ENCODE measurements at regions not wholly inside any gene's neighbourhood (a gene's known extent, or its start where the extent isn't known, plus 50 kb on each side); places are given as distances from the start of the nearest gene placed in this dataset.
"Not testable (repeated sequence)": the region's sequence is repeated elsewhere in the genome, so short reads cannot be mapped to it uniquely, and the experiment has no call there.

- FAIRE-seq = no peak
These were observed 264.7 kb upstream of the ZRANB2 start for GRCh38 chr1:71345491-71345890.

GRCh38 chr1:71343686-71344416, 263.0 kb upstream of the ZRANB2 start:
- no peak for FAIRE-seq

GRCh38 chr1:71339238-71339637, 258.4 kb upstream of the ZRANB2 start:
- FAIRE-seq = no peak

DNA sequence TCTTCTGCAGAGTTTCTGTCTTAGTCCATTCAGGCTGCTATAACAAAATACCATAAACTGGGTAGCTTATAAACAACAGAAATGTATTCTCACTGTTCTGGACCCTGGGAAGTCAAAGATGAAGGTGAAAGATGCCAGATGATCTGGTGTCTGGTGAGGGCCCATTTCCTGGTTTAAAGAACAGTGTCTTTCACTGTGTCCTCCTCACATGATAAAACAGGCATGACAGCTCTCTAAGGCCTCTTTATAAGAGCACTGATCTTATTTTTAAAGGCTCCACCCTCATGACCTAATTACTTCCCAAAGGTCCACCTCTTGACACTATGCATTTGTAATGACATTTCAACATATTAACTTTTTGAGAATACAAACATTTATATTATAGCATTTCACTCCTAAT, 250.2 kb upstream of the ZRANB2 start:
- FAIRE-seq = no peak

DNA sequence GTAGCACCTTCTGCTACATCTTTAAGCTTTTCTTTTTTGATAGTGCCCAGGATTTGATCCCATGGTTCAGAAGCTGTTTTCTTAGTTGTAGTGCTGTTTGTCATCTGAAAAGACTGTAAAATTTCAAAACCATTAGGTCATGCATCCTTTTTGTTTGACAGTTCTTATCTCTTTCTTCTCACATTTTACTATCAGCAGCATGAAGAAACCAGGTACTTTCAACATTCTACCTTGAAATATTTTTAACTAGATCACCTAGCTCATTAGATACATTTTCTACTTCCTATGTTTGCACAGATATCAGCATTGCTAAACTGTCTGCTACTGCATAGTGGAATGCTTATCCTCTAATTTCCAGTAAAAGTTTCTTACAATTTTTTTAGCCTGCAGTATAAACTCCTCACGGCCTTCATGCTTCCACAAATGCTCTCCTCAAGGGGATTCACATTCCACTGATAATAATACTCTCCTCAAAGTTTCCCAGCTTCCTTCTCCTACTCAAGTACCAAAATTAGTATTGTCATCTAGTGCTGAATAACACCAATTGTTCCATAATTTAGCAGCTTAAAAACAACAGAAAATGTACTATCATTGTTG, 243.9 kb upstream of the ZRANB2 start:
- no peak for FAIRE-seq

DNA sequence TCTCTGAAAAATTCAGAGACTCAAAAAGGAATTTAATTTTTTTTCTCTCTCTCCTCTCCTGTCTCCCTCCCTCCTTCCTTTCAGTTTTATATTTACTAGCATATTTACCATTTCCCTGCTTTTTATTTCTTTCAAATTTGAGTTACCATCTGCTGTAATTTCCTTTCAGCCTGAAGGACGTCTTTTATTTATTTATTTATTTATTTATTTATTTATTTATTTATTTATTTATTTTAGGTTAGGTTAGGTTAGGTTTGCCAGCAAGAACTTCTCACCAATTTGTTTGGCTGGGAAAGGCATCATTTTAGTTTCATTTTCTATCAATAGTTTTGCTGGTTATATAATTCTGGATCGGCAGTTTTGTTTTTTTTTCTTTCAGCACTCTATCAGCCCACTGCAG, 231.7 kb upstream of the ZRANB2 start:
- FAIRE-seq = no peak

GRCh38 chr1:71311376-71311775, 230.5 kb upstream of the ZRANB2 start:
- no peak for FAIRE-seq

- no peak for FAIRE-seq
These were observed 226.6 kb upstream of the ZRANB2 start for GRCh38 chr1:71307451-71307850.

DNA sequence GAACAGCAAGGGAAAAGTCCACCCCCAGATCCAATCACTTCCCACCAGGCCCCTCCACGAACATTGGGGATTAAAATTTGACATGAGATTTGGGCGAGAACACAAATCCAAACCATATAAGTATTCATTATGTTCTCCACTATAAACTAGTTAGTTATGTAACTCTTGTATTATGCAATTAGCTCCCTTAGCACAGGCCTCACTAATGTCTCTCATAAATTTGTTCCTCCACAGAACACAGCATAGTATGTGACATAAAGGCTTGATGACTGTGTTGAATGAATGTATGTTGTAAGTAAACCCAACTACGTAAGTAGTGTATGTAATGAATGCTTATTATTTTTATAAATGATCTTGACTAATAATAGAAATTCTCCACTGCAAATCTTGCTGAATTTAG, 223.3 kb upstream of the ZRANB2 start:
- FAIRE-seq = no peak

GRCh38 chr1:71303617-71304041, 222.8 kb upstream of the ZRANB2 start:
- FAIRE-seq = no peak

DNA sequence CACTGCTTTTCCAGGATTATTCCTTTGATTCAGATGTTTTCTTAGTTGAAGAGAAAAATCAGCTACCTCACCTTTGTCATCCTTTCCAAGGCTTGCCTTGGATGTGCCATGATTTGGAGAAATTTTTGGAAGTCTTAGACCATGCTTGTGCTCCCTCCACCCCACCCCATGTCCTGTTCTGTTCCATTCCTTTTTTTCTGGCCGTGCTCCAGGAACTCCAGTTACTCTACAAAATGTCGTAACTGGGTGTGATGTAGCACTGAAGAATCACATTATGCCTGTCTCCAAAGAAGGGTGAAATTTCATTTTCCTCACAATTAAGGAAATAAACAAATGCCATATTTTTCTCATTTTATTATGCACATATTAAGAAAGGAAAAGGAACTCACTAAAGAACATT, 217.8 kb upstream of the ZRANB2 start:
- FAIRE-seq = no peak

DNA sequence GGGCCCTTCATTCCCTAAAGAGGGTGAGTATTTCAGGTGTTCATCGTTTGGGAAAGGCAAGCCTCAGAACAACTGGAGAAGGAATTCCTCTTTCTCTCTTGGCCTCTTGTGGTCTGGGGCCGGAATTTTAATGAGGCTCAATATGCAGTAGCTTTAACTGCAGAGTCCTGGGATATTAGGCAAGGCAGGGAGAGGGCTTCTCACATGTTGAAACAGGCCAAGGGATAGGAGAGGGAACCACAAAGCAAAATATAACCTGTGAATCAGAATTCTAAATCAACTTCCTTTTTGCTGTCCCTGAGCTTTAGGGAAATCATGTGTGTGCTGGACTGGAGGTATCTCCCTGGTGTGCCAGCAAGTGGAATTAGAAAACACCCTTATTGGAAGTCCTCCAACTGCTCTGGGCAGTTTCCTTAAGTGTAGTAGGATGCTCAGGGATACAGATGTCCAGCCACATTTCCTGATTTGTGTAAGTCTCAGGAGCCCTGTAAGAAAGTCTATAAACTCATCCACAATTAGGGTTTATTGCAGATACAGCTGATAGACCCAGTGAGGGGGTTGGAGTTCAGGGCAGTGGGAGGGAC, 215.8 kb upstream of the ZRANB2 start:
- no peak for FAIRE-seq

DNA sequence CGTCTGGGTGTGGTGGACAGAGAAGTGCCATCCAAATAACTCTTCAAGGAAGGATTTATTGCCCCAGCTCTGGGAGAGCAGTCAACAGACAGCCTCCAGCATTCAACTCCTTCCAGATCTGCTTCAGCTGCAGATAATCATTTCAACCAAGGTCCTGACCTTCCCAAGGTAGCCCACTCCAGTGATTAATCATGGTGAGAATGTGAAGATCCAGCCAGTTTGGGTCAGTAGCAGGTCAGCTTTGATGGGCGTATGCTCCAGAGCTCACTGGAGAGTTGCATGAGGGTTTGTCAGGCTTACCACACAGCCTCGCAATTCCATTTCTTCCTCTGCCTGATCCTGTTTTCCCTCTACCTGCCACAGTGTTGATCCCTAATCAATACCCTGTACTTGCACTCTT, 214.5 kb upstream of the ZRANB2 start:
- no peak for FAIRE-seq

GRCh38 chr1:71294178-71294577, 213.3 kb upstream of the ZRANB2 start:
- FAIRE-seq = no peak

DNA sequence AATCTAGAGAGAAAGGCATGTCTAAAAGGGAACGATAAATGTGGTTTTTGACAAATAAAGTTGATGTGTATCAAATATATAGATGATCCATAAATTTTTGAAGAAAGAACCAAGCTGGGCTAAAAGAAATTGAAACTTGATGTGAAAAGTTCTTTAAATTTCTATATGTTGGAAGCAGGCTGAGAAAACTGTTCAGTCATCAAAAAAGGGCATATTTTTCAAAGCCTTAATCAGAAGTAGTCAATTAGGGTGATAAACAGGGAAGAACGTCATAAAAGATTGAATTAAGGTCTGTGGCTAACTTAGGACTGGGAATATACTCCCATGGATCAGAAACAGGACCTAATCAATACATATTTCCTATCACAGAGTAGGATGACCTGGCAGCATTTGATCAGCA, 211.4 kb upstream of the ZRANB2 start:
- no peak for FAIRE-seq

DNA sequence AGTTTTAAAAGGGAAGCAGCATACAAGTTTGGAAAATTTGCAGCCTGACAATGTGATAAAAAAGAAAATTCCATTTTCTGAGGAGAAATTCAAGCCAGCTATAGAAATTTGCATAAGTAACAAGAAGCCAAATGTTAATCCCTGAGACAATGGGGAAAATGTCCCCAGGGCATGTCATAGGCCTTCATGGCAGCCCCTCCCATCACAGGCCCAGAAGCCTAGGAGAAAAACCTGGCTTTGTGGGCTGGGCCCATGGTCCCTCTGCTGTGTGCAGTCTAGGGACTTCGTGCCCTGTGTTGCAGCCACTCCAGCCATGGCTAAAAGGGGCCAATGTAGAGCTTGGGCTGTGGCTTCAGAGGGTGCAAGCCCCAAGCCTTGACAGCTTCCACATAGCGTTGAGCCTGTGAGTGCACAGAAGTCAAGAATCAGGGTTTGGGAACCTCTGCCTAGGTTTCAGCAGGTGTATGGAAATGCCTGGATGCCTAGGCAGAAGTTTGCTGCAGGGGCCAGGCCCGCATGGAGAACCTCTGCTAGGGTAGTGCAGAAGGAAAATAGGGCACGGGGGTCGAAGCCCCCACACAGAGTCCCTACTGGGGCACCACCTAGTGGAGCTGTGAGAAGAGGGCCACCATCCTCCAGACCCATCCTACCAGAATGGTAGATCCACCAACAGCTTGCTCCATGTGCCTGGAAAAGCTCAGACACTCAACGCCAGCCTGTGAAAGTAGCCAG, 209.8 kb upstream of the ZRANB2 start:
- not testable (repeated sequence) for FAIRE-seq

GRCh38 chr1:71285529-71285928, 204.7 kb upstream of the ZRANB2 start:
- FAIRE-seq = peak; percentile 5

DNA sequence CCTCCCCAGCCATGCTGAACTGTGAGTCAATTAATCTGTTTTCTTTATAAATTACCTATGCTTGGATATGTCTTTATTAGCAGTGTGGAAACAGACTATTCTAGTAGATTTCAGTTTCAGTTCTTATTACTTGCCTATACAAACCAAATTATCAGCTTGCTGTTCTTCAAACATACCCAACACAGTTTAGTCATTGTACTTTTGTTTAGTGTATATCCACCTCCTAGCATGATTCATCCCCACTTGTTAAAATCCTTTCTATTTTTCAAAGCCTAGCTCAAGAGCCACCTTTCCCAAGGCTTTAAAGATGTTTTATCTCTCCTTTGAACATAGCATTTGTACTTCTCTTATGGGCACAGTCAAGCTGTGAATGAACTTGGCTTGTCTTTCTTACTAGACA, 195.6 kb upstream of the ZRANB2 start:
- no peak for FAIRE-seq

GRCh38 chr1:71273334-71273733, 192.5 kb upstream of the ZRANB2 start:
- no peak for FAIRE-seq

GRCh38 chr1:71270394-71270915, 189.6 kb upstream of the ZRANB2 start:
- no peak for FAIRE-seq

GRCh38 chr1:71269818-71270217, 189.0 kb upstream of the ZRANB2 start:
- FAIRE-seq = no peak

- no peak for FAIRE-seq
These were observed 188.3 kb upstream of the ZRANB2 start for GRCh38 chr1:71269179-71269578.

DNA sequence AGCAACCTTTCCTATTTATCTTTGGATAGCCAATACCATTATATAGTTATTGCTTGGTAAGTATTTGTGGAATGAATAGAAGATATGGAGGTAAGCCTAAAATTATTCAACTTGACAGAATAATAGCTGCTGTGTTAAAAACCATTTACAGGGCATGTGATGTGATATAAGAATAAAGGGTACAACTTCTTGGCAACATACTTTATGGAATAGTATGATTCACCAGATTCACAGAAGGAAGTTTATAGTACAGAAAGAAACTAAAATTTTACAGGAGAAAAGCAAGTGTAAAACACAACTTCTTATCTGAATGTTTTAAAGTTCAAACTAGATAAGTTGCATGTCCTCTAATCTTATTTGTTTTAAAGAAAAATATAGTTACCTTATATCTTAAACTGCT, 186.4 kb upstream of the ZRANB2 start:
- no peak for FAIRE-seq
